ENCODE measurements at regions not wholly inside any gene's neighbourhood (a gene's known extent, or its start where the extent isn't known, plus 50 kb on each side); places are given as distances from the start of the nearest gene placed in this dataset.

DNA sequence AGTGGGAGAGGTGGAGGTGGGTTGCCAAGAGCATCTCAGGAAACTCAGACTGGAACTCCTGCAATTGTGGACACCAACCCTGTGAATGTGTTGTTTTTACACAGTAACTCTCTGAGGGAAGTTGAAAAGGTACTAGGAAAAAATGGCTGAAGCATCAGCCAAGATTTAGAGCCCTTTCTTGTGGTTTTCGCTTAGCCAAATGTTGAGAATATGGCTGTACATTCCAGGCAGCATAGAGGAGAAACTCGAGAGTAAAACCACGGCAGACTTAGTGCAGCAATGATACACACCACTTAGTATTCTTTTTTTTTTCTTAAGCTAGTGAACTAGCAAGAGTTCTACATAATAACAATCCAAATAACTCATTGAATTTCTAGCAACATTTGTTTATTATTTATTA is 309.7 kb upstream of the MTNR1B start:
- no peak overlapping the region for H3K4me3 ChIP-seq (ENCODE audit: low read depth, low read length)
- no peak for DNase-seq (ENCODE audit: low read depth)
- no peak for TF ChIP-seq CTCF (IDR thresholded peaks at IDR 0.05; ENCODE audit: low read depth, low read length, missing control alignments)

GRCh38 chr11:92662601-92663360 is 306.7 kb upstream of the MTNR1B start:
- no peak for DNase-seq (ENCODE audit: low read depth)
- TF ChIP-seq CTCF (IDR thresholded peaks at IDR 0.05; ENCODE audit: low read depth, low read length, missing control alignments): no peak
- H3K4me3 ChIP-seq (ENCODE audit: low read depth, low read length): no peak overlapping the region

DNA sequence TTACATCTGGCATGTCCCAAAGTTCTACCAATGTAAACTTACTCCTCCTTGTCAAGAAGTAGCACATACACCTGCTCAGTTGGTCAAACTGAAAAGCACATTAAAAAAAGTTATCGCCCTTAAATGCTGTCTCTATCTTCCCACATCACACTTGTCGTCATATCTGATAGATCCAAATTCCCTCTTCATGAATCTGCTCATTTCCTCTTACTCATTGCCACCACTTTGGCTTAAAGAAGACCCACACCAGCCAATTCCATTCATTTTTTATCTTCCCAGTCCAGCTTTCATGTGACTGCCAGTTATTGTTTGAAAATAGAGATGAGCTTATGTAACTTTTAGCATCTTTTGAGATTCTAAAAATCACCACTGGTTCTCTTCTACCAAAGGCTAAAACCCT is 305.9 kb upstream of the MTNR1B start:
- TF ChIP-seq CTCF (IDR thresholded peaks at IDR 0.05; ENCODE audit: low read depth, low read length, missing control alignments): no peak
- DNase-seq (ENCODE audit: low read depth): no peak
- H3K4me3 ChIP-seq (ENCODE audit: low read depth, low read length): no peak overlapping the region

DNA sequence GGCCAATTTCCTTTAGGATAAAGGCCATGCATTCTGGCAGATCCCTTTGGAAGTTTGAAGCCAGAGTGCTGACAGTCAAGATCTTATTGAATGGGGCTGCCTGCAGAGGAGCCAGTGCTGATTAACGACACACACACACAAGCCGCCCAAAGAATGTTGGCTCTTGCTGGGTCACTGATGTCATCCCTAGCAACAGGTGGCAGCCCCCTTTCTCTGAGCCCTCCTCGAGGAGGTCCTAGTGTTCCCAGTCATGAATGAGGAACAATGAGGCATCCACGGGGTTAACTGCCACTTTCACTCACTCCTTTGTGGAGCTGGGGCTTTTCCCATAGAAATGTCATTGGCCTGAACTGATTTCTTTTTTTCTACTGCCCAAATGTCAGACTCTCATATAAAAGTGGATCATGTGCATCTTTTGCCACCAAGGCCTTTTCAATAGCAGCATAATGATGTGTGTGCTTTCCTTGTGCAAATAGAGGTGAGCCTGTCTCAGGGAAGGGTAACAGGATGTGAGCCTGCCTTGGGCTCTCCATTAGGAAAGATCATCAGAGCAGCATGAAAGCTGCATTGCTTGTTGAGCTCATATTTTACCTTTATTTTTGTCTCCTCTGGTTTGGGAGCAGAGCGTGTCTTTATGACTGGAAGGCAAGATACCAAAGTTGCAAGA is 301.8 kb upstream of the MTNR1B start:
- H3K4me3 ChIP-seq (ENCODE audit: low read depth, low read length): no peak overlapping the region
- no peak for TF ChIP-seq CTCF (IDR thresholded peaks at IDR 0.05; ENCODE audit: low read depth, low read length, missing control alignments)
- no peak for DNase-seq (ENCODE audit: low read depth)

GRCh38 chr11:92670308-92670890 is 299.1 kb upstream of the MTNR1B start:
- H3K4me3 ChIP-seq (ENCODE audit: low read depth, low read length): no peak overlapping the region
- DNase-seq (ENCODE audit: low read depth): no peak
- TF ChIP-seq CTCF (IDR thresholded peaks at IDR 0.05; ENCODE audit: low read depth, low read length, missing control alignments): no peak

DNA sequence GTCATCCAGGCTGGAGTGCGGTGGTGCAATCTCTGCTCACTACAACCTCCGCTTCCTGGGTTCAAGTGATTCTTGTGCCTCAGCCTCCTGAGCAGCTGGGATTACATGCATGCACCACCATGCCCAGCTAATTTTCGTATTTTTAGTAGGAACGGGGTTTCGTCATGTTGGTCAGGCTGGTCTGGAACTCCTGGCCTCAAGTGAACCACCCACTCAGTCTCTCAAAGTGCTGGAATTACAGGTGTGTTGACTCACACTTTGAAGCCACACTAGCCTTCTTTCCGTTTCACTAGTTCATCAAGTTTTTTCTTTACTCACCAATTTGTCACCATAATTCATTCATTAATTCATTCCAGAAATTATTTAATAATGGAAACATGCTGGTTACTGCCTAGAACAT is 298.4 kb upstream of the MTNR1B start:
- DNase-seq (ENCODE audit: low read depth): no peak
- no peak for TF ChIP-seq CTCF (IDR thresholded peaks at IDR 0.05; ENCODE audit: low read depth, low read length, missing control alignments)
- no peak overlapping the region for H3K4me3 ChIP-seq (ENCODE audit: low read depth, low read length)

Data from GM12864 (cell line).